Adrenal gland (tissue), 9 donors: ENCODE measurements at regions not wholly inside any gene's neighbourhood (a gene's known extent, or its start where the extent isn't known, plus 50 kb on each side); places are given as distances from the start of the nearest gene placed in this dataset.

Experiments used
- DNase-seq, 7 donors: peaks; one replicate each; pipeline ENCODE4 v3.0.0-alpha.2; 2019 to 2020
- H3K27ac ChIP-seq, 5 donors: fragments of 200-600 bp; sonication (generic) in 4 of 5; 1 replicate in 3 of 5; 2 replicates in 2 of 5; pipeline versions ENCODE4 v1.5.1 to v1.8.0; 2016 to 2020; ENCODE audit warnings: mild to moderate bottlenecking in 1 of 5
- H3K27me3 ChIP-seq: fragments of 200-600 bp; 2 replicates; pipeline ENCODE4 v1.8.0; 2021
- H3K36me3 ChIP-seq, 2 donors: fragments of 200-600 bp; replicated peaks in 1 of 2; 1 replicate in 1 of 2; 2 replicates in 1 of 2; pipeline versions ENCODE4 v1.5.1 to v1.8.0; 2018 to 2022
- H3K4me1 ChIP-seq, 2 donors: fragments of 200-600 bp; replicated peaks in 1 of 2; 1 replicate in 1 of 2; 2 replicates in 1 of 2; pipeline versions ENCODE4 v1.5.1 to v1.8.0; 2018 to 2021
- H3K4me3 ChIP-seq, 4 donors: fragments of 200-600 bp; sonication (generic) in 3 of 4; one replicate each; pipeline ENCODE4 v1.5.1; 2016 to 2018
- H3K9me3 ChIP-seq, 3 donors: fragments of 200-600 bp; sonication (generic) in 1 of 3; replicated peaks in 1 of 3; 1 replicate in 2 of 3; 2 replicates in 1 of 3; pipeline versions ENCODE4 v1.5.1 to v1.8.0; 2016 to 2021
- CTCF ChIP-seq, 6 experiments: fragments of 450-650 bp in 4 of 6; fragments of 200-600 bp in 2 of 6; sonication (generic) in 1 of 6; IDR thresholded peaks; 1 replicate in 5 of 6; 2 replicates in 1 of 6; pipeline versions ENCODE4 v1.5.1 to v1.8.0; 2016 to 2021; ENCODE audit warnings: antibody characterized with exemption in 6 of 6, mild to moderate bottlenecking in 2 of 6, moderate library complexity in 1 of 6
- POLR2A ChIP-seq, 2 donors: fragments of 450-650 bp; IDR thresholded peaks; one replicate each; pipeline ENCODE4 v1.6.1; 2017; ENCODE audit warnings: antibody characterized with exemption in 2 of 2, mild to moderate bottlenecking in 2 of 2, moderate library complexity in 1 of 2
- WGBS, 4 donors: extraction: QIAGEN DNeasy Blood & Tissue Kit in 2 of 4; methylation state at CpG; one replicate each; pipeline versions ENCODE4 v1.1.5 to v1.1.7; 2013 to 2017; 5-methylcytosine and 5-hydroxymethylcytosine counted together
- intact Hi-C, 2 donors: fragments of 100-400 bp; cut with DNase I; formaldehyde crosslinking; loops; one replicate each; pipeline versions ENCODE4 v1.14.1 to v1.15.0; 2022 to 2023
- donor health status: healthy with polysubstance abuse.
- donor health status: Bipolar disorder and iron deficiency.
- donor health status: DM: yes; HTN: yes; CAD: no.
- donor health status: DM: no; HTN: no; CAD: no.
- donor health status: DM: no; HTN: no; CAD: no.

- intact Hi-C loops: no loop called here
Measured at GRCh38 chr3:187832202-187832601, 86.9 kb upstream of the BCL6 start.

GRCh38 chr3:187833375-187833774, 88.1 kb upstream of the BCL6 start:
- 82 to 93% (median 86%) methylated on average over 3 of the region's 3 CpGs for WGBS, 4 donors
- Histone ChIP-seq H3K27me3 (no peaks in the 10 kb centered on the region), H3K36me3 (no peaks in the 10 kb centered on the region), H3K9me3 (no peaks in the 10 kb centered on the region), H3K27ac (no peak overlapping the region), H3K4me1 (no peaks in the 10 kb centered on the region), H3K4me3 (no peak overlapping the region)
- intact Hi-C loops: no loop called here
- no peak for DNase-seq
- no peak for TF ChIP-seq POLR2A (IDR thresholded peaks at IDR 0.05)
- no peak for TF ChIP-seq CTCF (IDR thresholded peaks at IDR 0.05)

More at GRCh38 chr3:187832202-187832601, 86.9 kb upstream of the BCL6 start:
- no peak for TF ChIP-seq CTCF (IDR thresholded peaks at IDR 0.05)
- Histone ChIP-seq H3K27ac (no peak overlapping the region), H3K36me3 (no peaks in the 10 kb centered on the region), H3K4me1 (no peaks in the 10 kb centered on the region), H3K4me3 (no peak overlapping the region), H3K27me3 (no peaks in the 10 kb centered on the region), H3K9me3 (no peaks in the 10 kb centered on the region)
- DNase-seq: no peak
- 87 to 94% (median 89%) methylated on average over 3 of the region's 3 CpGs for WGBS, 4 donors

- no peaks in the 10 kb centered on the region for H3K4me1 ChIP-seq
- no peaks in the 10 kb centered on the region for H3K9me3 ChIP-seq
- no peak overlapping the region for H3K4me3 ChIP-seq
- no peak overlapping the region for H3K27ac ChIP-seq
- DNase-seq: no peak
- intact Hi-C loops: no loop called here
- no peaks in the 10 kb centered on the region for H3K27me3 ChIP-seq
- TF ChIP-seq POLR2A (IDR thresholded peaks at IDR 0.05): no peak
- WGBS, 4 donors: 81 to 89% (median 86%) methylated on average over 7 to 9 of the region's 9 CpGs
- no peaks in the 10 kb centered on the region for H3K36me3 ChIP-seq
Measured at GRCh38 chr3:187833799-187834578, 88.7 kb upstream of the BCL6 start.

- intact Hi-C loops: no loop called here
- Histone ChIP-seq H3K36me3 (no peaks in the 10 kb centered on the region), H3K4me1 (no peaks in the 10 kb centered on the region), H3K27me3 (no peaks in the 10 kb centered on the region), H3K27ac (no peak overlapping the region), H3K4me3 (no peak overlapping the region), H3K9me3 (no peaks in the 10 kb centered on the region)
- 80 to 86% (median 84%) methylated on average over 8 of the region's 8 CpGs for WGBS, 4 donors
- TF ChIP-seq POLR2A (IDR thresholded peaks at IDR 0.05) (no peak), CTCF (IDR thresholded peaks at IDR 0.05) (no peak)
- no peak for DNase-seq
Measured at GRCh38 chr3:187836823-187837770, 91.8 kb upstream of the BCL6 start.
